Endothelial cell of hepatic sinusoid (primary cell): ENCODE measurements at regions not wholly inside any gene's neighbourhood (a gene's known extent, or its start where the extent isn't known, plus 50 kb on each side); places are given as distances from the start of the nearest gene placed in this dataset.
"Not testable (repeated sequence)": the region's sequence is repeated elsewhere in the genome, so short reads cannot be mapped to it uniquely, and the experiment has no call there.

Experiments
- in situ Hi-C: cut with HindIII; loops from 2 replicates; pipeline ENCODE4 v1.10.0; 2017; ENCODE audit warnings: low sequenced_read_pairs

DNA sequence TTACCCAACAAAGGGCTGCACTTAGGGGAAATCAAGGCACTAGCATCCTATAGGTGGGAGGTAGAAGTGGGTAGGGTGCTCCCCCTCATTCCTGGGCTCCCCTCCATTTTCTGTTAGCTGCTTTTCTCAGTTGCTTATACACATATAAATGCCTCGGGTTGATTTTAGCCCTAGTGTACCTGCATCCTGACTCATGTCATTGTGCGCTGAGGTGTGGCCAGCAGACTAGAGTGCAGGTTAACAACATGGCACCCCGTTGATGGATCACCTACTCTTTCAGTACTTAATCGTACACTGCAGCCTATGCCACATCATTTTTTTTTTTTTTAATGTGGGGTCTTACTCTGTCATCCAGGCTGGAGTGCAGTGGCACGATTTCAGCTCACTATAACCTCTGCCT is 144.0 kb upstream of the ITGB1 start:
- in situ Hi-C loops: loop anchor here (5.0 kb wide), 1 partner anchor 40 kb away; no protein-coding TSS in a partner anchor

DNA sequence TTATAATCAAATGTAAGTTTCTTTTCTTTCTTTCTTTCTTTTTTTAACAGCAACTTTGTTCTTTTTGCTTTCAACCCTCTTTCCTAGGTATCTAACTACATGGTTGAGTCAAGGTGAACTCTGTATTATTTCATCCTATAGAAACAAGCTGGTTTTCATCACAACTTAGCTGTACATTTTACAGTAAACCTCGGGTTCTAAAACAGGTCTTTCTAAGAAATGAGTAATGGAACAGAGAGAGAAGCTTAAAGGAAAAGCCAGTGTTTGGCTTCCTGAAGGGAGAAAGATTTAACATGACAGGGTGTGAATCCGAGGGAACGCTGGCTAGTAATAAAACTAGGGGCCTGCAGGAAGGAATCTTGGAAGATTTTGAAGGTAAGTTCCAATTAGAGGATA is 143.4 kb upstream of the ITGB1 start:
- in situ Hi-C loops: loop anchor here (5.0 kb wide), 1 partner anchor 39 kb away; no protein-coding TSS in a partner anchor

DNA sequence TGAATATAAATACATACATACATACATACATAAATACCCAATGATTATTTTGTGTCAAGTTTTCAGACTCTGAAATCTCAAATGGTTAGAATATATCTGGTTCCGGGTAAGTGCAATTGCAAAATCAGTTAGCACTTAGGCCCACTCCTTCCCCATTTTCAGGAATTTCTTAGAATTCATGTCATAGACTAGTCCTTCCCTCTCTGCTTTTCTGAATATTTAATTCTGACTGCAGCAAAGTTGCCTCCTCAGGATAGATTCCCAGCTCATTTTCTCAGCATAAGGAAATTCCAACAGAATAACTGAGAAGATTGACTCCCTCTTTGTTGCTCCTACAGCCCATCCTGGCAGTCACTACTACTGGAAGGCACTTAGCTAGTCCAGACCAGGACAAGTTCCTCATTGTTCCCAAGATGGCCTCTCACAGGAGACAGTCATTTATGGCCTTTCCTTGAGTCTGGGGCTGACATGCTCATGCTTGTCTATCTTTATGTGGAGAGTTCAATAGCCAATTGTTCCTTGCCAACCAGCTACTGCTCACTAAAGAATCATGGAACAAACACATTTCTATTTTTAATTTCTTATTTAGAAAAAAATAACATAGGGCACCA is 142.9 kb upstream of the ITGB1 start:
- in situ Hi-C loops: loop anchor here (5.0 kb wide), 1 partner anchor 39 kb away; no protein-coding TSS in a partner anchor

DNA sequence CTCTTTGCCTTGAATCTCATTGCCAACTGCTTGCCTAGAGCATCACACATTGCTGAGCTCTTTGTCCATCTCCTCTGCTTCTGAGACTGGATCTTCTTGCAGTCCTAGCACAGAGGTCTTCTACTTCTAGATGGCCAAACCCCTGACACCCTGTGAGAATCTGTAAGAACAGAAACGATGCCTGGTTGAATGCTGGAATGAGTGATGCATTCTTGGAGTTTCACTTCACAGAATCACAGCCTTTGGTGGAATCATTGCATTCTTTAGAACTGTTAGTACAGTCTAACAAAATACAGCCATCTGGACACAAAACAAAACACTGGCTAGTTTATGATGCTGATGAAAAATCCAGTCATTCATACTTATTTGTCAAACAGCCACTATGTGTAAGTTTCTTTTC is 141.7 kb upstream of the ITGB1 start:
- in situ Hi-C loops: loop anchor here (5.0 kb wide), 1 partner anchor 37 kb away; no protein-coding TSS in a partner anchor

DNA sequence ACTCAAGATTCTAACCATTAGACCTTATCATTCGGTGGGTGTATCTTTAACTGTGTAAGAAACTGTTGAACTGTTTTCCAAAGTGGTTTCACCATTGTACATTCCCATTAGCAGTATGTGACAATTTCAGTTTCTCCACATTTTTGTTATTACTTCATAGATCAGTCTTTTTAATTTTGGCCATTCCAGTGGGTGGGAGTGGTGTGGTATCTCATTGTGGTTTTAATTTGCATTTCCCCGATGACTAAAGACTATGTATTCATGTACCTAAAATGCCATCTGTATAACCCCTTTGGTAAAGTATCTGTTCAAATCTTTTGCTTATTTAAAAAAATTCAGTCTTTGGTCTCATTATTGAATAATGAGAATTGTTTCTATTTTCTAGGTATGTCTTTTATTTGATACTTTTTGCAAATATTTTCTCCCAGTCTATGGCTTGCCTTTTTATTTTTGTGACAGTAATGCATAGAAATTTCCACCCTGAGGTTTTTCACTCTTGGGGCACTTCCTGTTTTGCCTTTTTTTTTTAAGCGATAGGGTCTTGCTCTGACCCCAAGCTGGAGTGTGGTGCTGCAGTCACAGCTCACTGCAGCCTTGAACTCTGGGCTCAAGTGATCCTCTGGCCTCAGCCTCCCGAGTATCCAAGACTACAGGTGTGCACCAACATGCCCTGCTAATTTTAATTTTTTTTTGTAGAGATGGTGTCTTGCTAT is 141.1 kb upstream of the ITGB1 start:
- in situ Hi-C loops: no loop called here

DNA sequence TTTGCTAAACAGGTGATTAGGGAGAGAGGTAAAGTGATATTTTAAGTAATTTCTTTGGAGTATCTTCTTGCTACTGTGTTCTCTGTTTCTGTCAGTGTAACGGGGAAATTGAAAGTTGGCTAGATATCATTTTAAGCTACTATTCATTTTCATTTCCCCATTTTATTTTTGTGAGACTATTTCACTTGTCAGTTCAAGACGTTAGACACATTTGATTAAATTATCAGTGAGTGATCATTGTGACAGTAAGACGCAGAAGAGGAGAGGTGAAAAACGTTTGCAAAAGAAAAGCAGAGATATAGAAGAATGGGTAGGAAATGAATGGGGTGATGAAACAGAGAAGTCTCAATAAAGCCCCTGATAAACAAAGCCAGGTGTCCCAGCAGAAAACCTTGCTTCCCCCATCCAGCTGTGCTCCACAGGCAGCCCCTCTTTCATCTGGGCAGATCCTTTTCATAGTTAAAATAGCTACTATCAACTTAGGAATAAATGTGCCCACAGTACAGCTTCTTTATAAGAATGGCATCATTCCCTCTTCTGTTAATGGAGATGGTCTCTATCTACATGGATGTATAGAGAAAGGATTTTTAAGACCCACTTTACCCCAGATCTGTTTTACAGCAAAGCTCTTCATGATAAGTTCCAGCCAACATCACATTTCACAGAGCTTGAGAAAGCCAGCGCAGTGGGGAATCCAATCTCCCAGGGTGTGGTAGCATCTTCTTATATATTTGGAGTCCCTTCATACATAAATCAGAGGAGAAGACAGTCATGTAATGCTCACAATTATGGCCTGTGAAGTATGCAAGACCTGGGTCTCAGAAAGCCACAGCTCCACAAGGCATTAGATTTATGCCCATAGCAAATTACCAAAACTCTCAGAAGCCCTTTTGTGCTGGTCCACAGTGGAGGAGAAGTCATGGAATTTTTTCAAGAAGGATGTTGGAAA is 138.1 kb upstream of the ITGB1 start:
- in situ Hi-C loops: no loop called here

DNA sequence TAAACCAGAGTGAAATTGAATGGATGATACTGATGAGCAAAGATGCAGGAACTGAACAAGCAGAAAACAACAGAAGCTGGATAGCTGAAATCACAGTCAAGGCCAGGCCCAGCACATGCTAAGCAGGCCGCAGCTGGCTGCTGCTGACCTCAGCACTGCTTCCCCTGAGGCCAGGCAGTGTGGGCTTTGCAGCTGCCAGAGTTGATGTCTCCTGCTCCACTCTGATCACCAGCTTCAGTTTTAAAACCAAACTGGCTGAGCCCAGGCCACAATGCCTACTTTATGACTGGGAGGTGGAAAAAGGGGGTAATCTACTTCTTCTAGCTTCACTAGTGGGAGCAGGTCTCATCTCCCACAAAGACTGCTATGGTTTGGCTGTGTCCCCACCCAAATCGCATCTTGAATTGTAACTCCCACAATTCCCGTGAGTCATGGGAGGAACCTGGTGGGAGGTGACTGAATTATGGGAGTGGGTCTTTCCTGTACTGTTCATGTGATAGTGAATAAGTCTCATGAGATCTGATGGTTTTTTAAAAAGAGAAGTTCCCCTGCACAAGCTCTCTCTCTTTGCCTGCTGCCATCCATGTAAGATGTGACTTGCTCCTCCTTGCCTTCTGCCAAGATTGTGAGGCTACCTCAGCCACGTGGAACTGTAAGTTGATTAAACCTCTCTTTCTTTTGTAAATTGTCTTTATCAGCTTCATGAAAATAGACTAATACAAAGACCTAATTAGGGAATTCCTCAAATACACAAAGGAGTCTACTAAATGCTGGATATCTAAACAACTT is 136.4 kb upstream of the ITGB1 start:
- in situ Hi-C loops: no loop called here

DNA sequence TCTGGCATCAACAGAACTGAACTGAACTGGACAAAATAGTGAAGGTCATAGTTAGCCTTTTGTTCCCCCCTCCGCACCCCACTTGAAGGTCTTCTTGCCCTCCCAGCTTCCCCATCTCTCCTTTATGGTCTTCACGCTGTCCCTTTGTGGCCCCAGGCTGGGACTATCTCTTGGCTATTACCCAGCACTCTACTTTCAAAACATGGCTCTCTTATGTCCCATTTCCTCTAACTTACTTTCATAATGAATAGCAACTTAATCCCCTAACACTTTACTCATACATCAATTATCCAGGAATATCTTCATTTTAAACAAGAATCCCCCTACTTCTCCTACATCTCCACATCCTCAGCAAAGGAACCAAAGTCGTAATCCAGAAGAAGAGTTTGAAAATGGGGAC is 135.3 kb upstream of the ITGB1 start:
- in situ Hi-C loops: no loop called here

DNA sequence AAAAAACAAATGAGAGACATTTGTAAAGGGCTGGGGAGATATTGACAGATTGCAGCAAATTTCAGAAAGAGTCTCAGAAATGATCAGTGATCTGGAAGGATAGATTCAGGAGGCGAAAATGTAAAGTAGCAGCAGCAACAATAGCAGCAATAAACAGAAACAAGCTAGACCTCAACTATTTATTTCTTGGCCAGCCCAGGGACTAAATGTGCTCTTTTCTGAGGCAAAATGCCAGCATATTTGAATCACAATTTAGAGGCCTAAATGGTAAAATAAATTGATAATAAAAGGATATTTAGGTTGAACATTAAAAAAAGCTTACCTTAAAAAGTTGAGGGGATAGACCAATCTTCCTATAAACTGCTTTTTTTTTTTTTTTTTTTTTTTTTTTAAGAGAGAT is 134.6 kb upstream of the ITGB1 start:
- in situ Hi-C loops: no loop called here

DNA sequence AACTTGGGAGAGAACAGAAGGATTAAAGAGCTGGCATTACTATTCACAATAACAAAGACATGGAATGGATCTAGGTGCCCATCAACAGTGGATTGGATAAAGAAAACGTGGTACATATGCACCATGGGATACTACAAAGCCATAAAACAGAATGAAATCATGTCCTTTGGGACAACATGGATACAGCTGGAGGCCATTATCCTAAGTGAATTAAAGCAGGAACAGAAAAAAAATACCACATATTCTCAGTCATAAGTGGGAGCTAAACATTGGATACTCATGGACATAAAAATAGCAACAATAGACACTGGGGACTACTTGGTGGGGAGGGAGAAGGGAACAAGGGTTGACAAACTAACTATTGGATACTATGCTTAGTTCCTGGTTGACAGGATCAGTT is 133.2 kb upstream of the ITGB1 start:
- in situ Hi-C loops: no loop called here

DNA sequence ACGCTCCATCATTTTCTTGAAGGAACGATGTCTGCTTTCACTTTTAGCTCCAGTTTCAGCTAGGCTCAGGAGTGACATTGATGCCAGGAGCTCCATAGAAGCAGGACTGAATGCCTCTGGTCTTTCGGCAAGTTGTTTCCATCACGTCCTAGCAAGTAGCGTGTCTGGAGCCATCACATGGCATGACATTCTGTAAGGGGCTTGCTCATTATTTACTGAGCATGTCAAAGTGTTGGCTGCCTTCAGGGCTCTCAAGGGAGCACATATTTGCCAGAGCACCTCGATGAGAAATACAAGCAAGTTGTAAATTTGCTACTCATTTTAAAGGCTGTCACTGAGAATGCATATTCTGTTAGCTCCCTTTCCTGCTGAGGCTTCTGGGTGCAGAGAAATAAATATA is 131.0 kb upstream of the ITGB1 start:
- in situ Hi-C loops: no loop called here

DNA sequence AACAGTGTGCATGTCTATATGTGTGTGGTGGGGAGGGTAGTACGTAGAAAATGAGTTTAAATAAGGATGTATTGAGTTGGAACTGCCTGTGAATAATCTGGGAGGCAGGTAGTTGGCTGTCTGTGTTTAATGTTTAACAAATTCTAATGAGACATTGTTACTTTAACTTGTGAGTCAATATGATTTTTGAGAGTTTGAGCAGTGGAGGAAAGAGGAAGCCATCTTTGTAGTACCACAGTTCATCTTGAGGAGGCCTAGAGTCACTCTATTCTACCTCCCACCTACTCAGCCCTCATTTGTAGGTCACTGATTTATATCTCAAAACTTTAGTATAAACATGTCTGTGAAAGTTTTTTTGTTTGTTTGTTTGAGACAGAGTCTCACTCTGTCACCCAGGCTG is 129.9 kb upstream of the ITGB1 start:
- in situ Hi-C loops: no loop called here

DNA sequence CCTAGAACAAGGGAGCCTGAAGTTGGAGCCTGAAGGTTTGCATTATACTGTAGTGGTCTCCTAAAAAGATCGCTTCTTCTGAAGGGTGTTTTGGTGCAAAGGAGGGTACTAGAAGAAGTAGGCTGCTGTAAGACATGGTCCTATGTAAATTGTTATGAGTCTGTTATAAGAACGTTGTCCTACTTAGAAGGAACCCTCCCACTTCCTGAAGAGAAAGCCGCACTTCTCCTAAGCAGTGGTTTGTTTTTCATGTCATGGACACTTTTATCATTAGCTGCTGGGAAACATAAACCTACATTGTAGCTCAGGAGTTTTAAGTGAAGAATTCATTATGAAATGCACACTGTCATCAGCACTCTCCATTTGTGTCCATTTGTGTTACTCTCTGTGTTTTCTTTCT is 129.1 kb upstream of the ITGB1 start:
- in situ Hi-C loops: no loop called here

DNA sequence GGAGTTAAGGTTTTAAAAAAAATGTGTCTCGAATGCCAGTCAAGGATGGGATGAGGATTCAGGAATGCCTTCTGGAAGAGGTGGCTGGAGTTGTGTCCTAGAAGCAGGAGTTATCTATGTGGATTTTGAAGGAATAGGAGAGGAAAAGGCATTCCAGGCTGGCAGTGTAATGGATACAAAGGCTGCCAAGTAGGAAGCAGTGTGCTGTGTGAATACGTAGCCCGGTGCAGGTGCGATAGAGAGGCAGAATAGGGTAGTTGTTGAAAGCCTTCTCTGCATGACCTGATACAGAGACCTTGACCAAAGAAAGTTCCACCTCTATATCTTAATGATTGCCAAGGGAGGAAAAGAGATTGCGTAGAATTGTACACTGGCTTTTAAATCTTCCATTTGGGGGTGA is 128.1 kb upstream of the ITGB1 start:
- in situ Hi-C loops: no loop called here

DNA sequence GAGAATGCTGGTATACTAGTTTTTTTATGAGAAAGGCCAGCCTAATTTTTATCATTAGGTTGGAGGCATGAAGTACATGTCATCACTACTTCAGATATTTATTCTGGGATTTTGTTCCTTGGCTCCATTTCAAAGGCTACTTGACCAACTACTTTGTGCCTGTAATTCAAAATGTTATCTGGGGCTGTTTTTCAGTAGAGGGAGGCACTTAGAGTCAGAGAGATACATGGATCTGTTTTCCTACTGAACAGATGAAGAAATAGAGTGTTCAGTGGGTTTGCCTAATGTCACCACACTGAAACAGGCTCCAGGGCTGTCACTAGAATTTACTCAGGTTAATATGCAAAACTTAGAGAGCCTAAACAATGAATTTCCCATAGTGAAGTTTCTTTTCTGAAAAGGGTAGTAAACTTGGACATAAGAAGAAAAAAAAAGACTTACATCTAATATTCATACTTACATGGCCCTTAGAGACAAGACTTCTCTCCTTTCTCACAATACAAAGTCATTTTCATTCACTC is 127.3 kb upstream of the ITGB1 start:
- in situ Hi-C loops: no loop called here

DNA sequence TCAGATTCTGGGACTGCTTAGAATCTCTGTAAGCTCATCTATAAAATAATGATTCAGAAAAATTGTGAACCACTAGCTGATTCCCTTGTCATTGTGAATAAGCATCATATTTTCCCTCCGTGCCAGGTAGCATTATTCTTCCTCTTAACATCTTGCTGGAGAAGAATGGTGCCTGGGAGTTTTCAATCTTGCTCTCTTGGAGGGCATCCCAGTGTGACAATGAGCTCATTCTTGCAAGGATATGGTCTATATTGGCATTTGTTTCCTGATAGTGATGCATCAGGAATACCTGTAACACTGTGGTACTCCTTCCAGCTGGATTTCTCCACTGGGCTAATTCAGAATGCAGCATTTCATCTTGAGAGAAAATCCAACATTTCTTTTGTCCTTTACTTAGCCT is 126.4 kb upstream of the ITGB1 start:
- in situ Hi-C loops: no loop called here

DNA sequence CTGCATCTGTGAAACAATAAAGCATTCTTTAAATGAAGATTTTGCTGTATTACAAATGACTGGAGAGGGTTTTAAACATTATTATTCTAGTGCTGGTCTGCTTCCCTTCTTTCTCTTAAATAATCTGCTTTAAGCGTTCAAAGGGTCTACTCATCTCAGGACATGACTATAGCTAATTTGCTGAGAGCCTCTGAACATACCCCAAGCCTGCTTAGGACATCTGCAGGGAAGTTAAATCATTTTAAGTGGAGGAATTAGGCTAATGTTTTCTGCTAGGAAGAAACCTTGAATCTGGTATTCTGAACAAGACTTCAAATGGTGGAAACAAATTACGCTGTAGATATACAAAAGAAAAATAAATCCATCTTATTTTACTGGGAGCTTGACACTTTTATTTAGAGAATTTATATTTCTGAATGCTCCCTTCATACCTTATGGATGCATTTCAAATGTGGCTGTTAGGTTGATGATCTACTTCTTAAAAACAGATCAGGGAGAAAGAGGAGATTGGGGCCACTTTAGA is 124.4 kb upstream of the ITGB1 start:
- in situ Hi-C loops: no loop called here

DNA sequence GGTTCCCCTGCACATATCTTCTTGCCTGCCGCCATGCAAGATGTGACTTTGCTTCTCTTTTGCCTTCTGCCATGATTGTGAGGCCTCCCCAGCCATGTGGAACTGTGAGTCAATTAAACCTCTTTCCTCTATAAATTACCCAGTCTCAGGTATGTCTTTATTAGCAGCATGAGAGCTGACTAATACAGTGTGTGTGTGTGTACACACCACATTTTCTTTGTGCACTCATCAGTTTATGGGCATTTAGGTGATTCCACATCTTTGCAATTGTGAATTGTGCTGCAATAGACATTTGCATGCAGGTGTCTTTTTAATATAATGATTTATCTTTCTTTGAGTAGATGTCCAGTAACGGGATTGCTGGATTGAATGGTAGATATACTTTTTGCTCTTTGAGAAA is 122.4 kb upstream of the ITGB1 start:
- in situ Hi-C loops: not testable (repeated sequence)

DNA sequence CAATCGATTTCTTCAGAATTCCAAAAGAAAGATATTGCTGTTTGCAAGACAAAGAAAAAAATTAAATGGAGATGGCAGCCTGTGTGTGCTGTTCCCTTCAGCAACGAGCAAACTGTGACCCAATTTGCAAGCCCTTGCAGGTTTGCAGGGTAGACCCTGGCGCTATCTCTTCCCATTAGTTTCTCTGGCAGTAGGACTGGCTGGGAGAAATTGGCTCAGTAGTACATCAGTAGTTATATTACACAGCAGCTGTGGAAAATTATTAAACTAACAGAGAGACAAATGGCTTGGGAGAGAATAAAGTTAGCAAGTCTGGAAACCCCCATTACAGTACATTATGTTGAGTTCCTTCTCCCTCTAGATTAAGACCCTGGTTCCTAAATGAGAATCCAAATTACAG is 116.4 kb upstream of the ITGB1 start:
- in situ Hi-C loops: no loop called here
